Cardiac fibroblast (primary cell): ENCODE measurements at regions not wholly inside any gene's neighbourhood (a gene's known extent, or its start where the extent isn't known, plus 50 kb on each side); places are given as distances from the start of the nearest gene placed in this dataset.

Experiments used
- DNase-seq, 2 donors: peaks; one replicate each; pipeline versions ENCODE4 v3.0.0 to v3.0.0-alpha.2; 2010; ENCODE audit warnings: low read depth in 2 of 2
- H3K4me3 ChIP-seq, 2 donors: replicated peaks in 1 of 2; 1 replicate in 1 of 2; 2 replicates in 1 of 2; pipeline ENCODE4 v1.5.1; 2011; ENCODE audit warnings: low read depth in 2 of 2, low read length in 2 of 2, mild to moderate bottlenecking in 2 of 2, moderate library complexity in 1 of 2
- CTCF ChIP-seq: IDR thresholded peaks from one replicate; pipeline ENCODE4 v1.5.1; 2011; ENCODE audit warnings: low read depth, mild to moderate bottlenecking, low read length, inconsistent platforms

DNA sequence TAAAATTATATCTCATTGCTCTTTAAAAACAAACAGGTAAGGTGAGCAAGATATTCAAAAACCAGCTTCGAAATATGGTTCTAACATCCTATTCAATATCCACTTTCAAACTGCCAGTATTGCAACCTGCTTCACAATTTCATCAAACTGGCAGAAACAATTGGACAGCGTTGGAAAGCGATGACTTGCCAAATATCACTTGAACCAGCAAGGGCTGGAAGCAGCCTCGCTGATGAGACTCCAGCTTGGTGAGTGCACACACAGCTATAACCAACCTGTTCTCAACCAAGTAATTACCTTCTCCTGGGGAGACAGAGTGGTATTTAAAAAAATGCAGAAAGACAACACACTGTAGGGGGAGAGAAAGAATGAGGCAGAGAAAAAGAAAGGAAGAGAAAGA is 155.8 kb upstream of the RAI2 start:
- no peak overlapping the region for H3K4me3 ChIP-seq
- DNase-seq, result no peak
- TF ChIP-seq CTCF, result no peak

DNA sequence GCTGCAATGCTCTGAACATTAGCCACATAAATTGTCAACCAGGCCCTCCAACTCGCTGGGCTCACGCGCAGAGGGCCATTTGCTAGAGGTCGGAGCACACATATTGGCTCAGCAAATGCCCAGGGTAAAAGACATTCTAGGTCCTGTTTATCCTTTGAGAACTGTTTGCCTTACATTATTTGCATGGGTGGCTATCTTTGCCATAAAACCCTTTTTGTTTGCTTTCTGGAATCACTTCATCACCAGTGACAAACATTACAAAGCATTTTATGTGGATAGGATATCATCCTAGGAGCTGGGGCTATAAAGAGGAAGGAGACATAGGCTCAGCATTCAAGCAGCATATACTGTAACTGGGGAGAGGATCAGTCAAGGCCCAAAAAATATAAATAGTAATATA is 149.2 kb upstream of the RAI2 start:
- no peak for DNase-seq
- TF ChIP-seq CTCF, result no peak
- no peak overlapping the region for H3K4me3 ChIP-seq

DNA sequence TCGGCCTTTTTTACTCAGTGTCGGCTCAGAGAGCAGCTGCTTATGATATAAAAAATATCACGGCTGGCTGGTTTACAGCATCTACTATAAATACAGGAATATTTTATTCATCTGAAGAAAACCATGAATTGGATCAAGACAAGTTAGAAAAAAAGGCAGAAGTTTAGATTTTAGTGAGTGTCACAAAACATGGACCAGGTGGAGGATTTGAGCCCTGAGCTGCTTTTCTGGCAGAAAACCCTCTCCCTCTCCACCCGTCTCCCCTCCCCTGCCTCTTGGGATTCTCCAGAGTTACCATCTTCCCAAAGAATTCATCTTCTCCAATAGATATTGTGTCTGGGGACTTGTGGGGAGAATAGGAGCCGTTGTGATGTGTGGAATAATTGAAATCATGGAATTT is 142.8 kb upstream of the RAI2 start:
- DNase-seq, result no peak
- no peak overlapping the region for H3K4me3 ChIP-seq
- no peak for TF ChIP-seq CTCF

- no peak for TF ChIP-seq CTCF
- no peak overlapping the region for H3K4me3 ChIP-seq
- DNase-seq, result no peak
These were observed 141.7 kb upstream of the RAI2 start for GRCh38 chrX:18002791-18003190.

DNA sequence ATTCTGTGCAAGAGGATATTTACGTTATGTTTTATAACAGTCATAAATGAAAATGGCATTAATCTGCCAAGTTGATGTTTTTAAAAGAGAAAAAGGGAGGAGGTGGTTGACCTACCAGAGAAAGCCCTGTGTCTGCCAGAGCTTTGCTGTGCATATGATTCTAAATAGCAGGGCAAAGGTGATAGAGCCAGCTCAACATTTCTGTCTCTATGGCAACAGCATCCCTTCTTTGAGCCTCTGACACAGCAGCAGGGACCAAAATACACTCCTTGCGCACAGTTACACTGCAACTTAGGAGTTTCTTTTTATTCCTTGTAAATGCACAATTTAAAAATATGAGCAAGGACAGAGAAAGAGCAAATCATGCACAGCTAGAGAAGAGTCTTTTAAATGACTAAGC is 133.3 kb upstream of the RAI2 start:
- no peak for TF ChIP-seq CTCF
- H3K4me3 ChIP-seq, result no peak overlapping the region
- no peak for DNase-seq

- no peak for DNase-seq
- no peak overlapping the region for H3K4me3 ChIP-seq
- no peak for TF ChIP-seq CTCF
These were observed 132.0 kb upstream of the RAI2 start for GRCh38 chrX:17993062-17993461.

DNA sequence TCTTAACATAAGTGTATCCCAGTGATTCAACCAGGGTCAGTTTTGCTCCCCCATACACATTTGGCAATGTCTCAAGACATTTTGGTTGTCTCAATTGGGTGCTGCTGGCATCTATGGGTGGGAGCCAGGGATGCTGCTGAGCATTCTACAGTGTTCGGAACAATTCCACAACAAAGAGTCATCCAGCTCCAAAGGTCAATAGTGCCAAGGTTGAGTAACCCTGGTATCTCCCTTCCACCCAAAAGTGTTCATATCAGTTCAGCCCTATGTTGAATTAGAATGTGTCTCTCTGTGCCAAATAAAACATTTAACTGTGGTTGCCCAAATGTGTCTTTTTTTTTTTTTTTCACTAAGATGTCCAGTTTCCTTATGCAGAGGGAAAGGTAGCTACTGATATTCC is 129.4 kb upstream of the RAI2 start:
- no peak for TF ChIP-seq CTCF
- DNase-seq, result no peak
- no peak overlapping the region for H3K4me3 ChIP-seq
